BE2C (cell line): ENCODE measurements at regions not wholly inside any gene's neighbourhood (a gene's known extent, or its start where the extent isn't known, plus 50 kb on each side); places are given as distances from the start of the nearest gene placed in this dataset.

Experiments
- DNase-seq: peaks from one replicate; pipeline ENCODE4 v3.0.0-alpha.2; 2020
- H3K27me3 ChIP-seq: fragments of 250-450 bp; sonication (Bioruptor Pico); 2 replicates; pipeline ENCODE4 v1.5.1; 2020; ENCODE audit warnings: mild to moderate bottlenecking
- H3K36me3 ChIP-seq: fragments of 250-450 bp; sonication (Bioruptor Pico); 2 replicates; pipeline ENCODE4 v1.5.1; 2020; ENCODE audit warnings: mild to moderate bottlenecking
- H3K4me1 ChIP-seq: fragments of 250-450 bp; sonication (Bioruptor Pico); 2 replicates; pipeline ENCODE4 v1.5.1; 2020
- H3K4me3 ChIP-seq: 2 replicates; pipeline ENCODE4 v1.5.1; 2011; ENCODE audit warnings: low read depth, low read length
- H3K9me3 ChIP-seq: fragments of 250-450 bp; sonication (Bioruptor Pico); 2 replicates; pipeline ENCODE4 v1.5.1; 2020
- CTCF ChIP-seq: IDR thresholded peaks from 2 replicates; pipeline ENCODE4 v1.5.1; 2012; ENCODE audit warnings: mild to moderate bottlenecking, low read depth, low read length

- Histone ChIP-seq H3K27me3 (no peaks in the 10 kb centered on the region), H3K4me1 (no peaks in the 10 kb centered on the region), H3K36me3 (no peaks in the 10 kb centered on the region), H3K4me3 (no peak overlapping the region), H3K9me3 (no peaks in the 10 kb centered on the region; the same call in 1 of the 2 replicates)
- no peak for DNase-seq
- no peak for TF ChIP-seq CTCF
Observed at GRCh38 chr4:27916452-27917184, 1056.0 kb downstream of the STIM2 start.

GRCh38 chr4:27917381-27917780 lies 1056.7 kb downstream of the STIM2 start:
- no peaks in the 10 kb centered on the region for H3K4me1 ChIP-seq
- no peaks in the 10 kb centered on the region; the same call in 1 of the 2 replicates for H3K9me3 ChIP-seq
- H3K4me3 ChIP-seq: no peak overlapping the region
- TF ChIP-seq CTCF: no peak
- no peaks in the 10 kb centered on the region for H3K36me3 ChIP-seq
- no peak for DNase-seq
- no peaks in the 10 kb centered on the region for H3K27me3 ChIP-seq

GRCh38 chr4:27921231-27921630 lies 1060.6 kb downstream of the STIM2 start:
- DNase-seq: no peak
- no peak for TF ChIP-seq CTCF
- no peaks in the 10 kb centered on the region for H3K27me3 ChIP-seq

GRCh38 chr4:27928761-27929540 lies 1068.3 kb downstream of the STIM2 start:
- no peak for DNase-seq
- no peak for TF ChIP-seq CTCF
- Histone ChIP-seq H3K9me3 (no peaks in the 10 kb centered on the region), H3K4me3 (no peak overlapping the region), H3K4me1 (no peaks in the 10 kb centered on the region), H3K36me3 (no peaks in the 10 kb centered on the region), H3K27me3 (no peaks in the 10 kb centered on the region)

More at GRCh38 chr4:27921231-27921630, 1060.6 kb downstream of the STIM2 start:
- Histone ChIP-seq H3K4me3 (no peak overlapping the region), H3K36me3 (no peaks in the 10 kb centered on the region), H3K9me3 (no peaks in the 10 kb centered on the region), H3K4me1 (no peaks in the 10 kb centered on the region)

GRCh38 chr4:27930291-27930690 lies 1069.7 kb downstream of the STIM2 start:
- Histone ChIP-seq H3K4me3 (no peak overlapping the region), H3K4me1 (no peaks in the 10 kb centered on the region), H3K36me3 (no peaks in the 10 kb centered on the region), H3K27me3 (no peaks in the 10 kb centered on the region), H3K9me3 (no peaks in the 10 kb centered on the region)
- no peak for DNase-seq
- TF ChIP-seq CTCF: no peak

- Histone ChIP-seq H3K27me3 (no peaks in the 10 kb centered on the region), H3K4me3 (no peak overlapping the region), H3K36me3 (no peaks in the 10 kb centered on the region), H3K4me1 (no peaks in the 10 kb centered on the region), H3K9me3 (no peaks in the 10 kb centered on the region; the same call in 1 of the 2 replicates)
- no peak for TF ChIP-seq CTCF
- no peak for DNase-seq
Observed at GRCh38 chr4:27930976-27931375, 1070.3 kb downstream of the STIM2 start.
